HEK293 (cell line): ENCODE measurements at regions not wholly inside any gene's neighbourhood (a gene's known extent, or its start where the extent isn't known, plus 50 kb on each side); places are given as distances from the start of the nearest gene placed in this dataset.

Experiments used
- CTCF ChIP-seq: fragments of 450-650 bp; formaldehyde crosslinking; IDR thresholded peaks from 2 replicates; pipeline ENCODE4 v1.5.1; 2016; ENCODE audit warnings: missing biosample characterization, missing genetic modification characterization
- HIC1 ChIP-seq: fragments of 450-650 bp; formaldehyde crosslinking; IDR thresholded peaks from 2 replicates; pipeline ENCODE4 v1.5.1; 2016; ENCODE audit warnings: missing biosample characterization, missing genetic modification characterization
- HOXD13 ChIP-seq: sonication (generic); formaldehyde crosslinking; IDR thresholded peaks from 2 replicates; pipeline ENCODE4 v1.8.0; 2022; ENCODE audit warnings: missing genetic modification reagents, borderline replicate concordance
- PRDM1 ChIP-seq: fragments of 450-650 bp; formaldehyde crosslinking; IDR thresholded peaks from 2 replicates; pipeline ENCODE4; 2016; ENCODE audit warnings: missing biosample characterization, missing genetic modification characterization
- SETDB1 ChIP-seq: IDR thresholded peaks from one replicate; pipeline ENCODE4 v1.6.1; 2017; ENCODE audit warnings: mild to moderate bottlenecking, low read length, moderate library complexity, mixed read lengths; ENCODE audit not compliant: insufficient read length
- TCF7L2 ChIP-seq: IDR thresholded peaks from 2 replicates; pipeline ENCODE4 v1.6.1; 2011; ENCODE audit warnings: low read depth, mild to moderate bottlenecking, inconsistent platforms, low read length, moderate library complexity, borderline replicate concordance
- WT1 ChIP-seq: fragments of 450-650 bp; formaldehyde crosslinking; IDR thresholded peaks from 2 replicates; pipeline ENCODE4 v1.5.1; 2016; ENCODE audit warnings: missing biosample characterization, missing genetic modification characterization
- YY1 ChIP-seq: fragments of 450-650 bp; formaldehyde crosslinking; IDR thresholded peaks from 2 replicates; pipeline ENCODE4 v1.5.1; 2018; ENCODE audit warnings: missing biosample characterization, missing genetic modification characterization
- ZBTB8A ChIP-seq: fragments of 450-650 bp; formaldehyde crosslinking; IDR thresholded peaks from 2 replicates; pipeline ENCODE4 v1.5.1; 2016; ENCODE audit warnings: missing biosample characterization, missing genetic modification characterization
- ZNF112 ChIP-seq: fragments of 450-650 bp; formaldehyde crosslinking; IDR thresholded peaks from 2 replicates; pipeline ENCODE4 v1.5.0; 2017; ENCODE audit warnings: missing biosample characterization, missing genetic modification characterization
- ZNF140 ChIP-seq: fragments of 450-650 bp; formaldehyde crosslinking; IDR thresholded peaks from 2 replicates; pipeline ENCODE4 v1.5.1; 2016; ENCODE audit warnings: missing biosample characterization, missing genetic modification characterization
- ZNF169 ChIP-seq: fragments of 450-650 bp; formaldehyde crosslinking; IDR thresholded peaks from 2 replicates; pipeline ENCODE4 v1.5.1; 2016; ENCODE audit warnings: missing biosample characterization, missing genetic modification characterization
- ZNF18 ChIP-seq: fragments of 450-650 bp; formaldehyde crosslinking; IDR thresholded peaks from 2 replicates; pipeline ENCODE4 v1.5.1; 2016; ENCODE audit warnings: missing biosample characterization, missing genetic modification characterization
- ZNF184 ChIP-seq: fragments of 450-650 bp; IDR thresholded peaks from 2 replicates; pipeline ENCODE4 v1.5.1; 2018; ENCODE audit warnings: missing biosample characterization, mild to moderate bottlenecking, missing genetic modification characterization
- ZNF19 ChIP-seq: fragments of 450-650 bp; formaldehyde crosslinking; IDR thresholded peaks from 2 replicates; pipeline ENCODE4; 2016; ENCODE audit warnings: missing biosample characterization, missing genetic modification characterization, low read depth
- ZNF48 ChIP-seq: fragments of 450-650 bp; formaldehyde crosslinking; IDR thresholded peaks from 2 replicates; pipeline ENCODE4 v1.5.1; 2016; ENCODE audit warnings: missing biosample characterization, missing genetic modification characterization
- ZNF530 ChIP-seq: fragments of 450-650 bp; formaldehyde crosslinking; IDR thresholded peaks from 2 replicates; pipeline ENCODE4 v1.5.1; 2016; ENCODE audit warnings: low read depth, missing biosample characterization, missing genetic modification characterization
- ZNF549 ChIP-seq: fragments of 450-650 bp; IDR thresholded peaks from 2 replicates; pipeline ENCODE4 v1.5.1; 2018; ENCODE audit warnings: missing biosample characterization, missing genetic modification characterization, mild to moderate bottlenecking, inconsistent platforms, moderate library complexity
- ZNF560 ChIP-seq: fragments of 450-650 bp; formaldehyde crosslinking; IDR thresholded peaks from 2 replicates; pipeline ENCODE4 v1.5.1; 2017; ENCODE audit warnings: missing biosample characterization, missing genetic modification characterization, borderline replicate concordance
- ZNF561 ChIP-seq: fragments of 450-650 bp; IDR thresholded peaks from 2 replicates; pipeline ENCODE4 v1.5.1; 2018; ENCODE audit warnings: missing biosample characterization, missing genetic modification characterization, borderline replicate concordance
- ZNF664 ChIP-seq: fragments of 450-650 bp; formaldehyde crosslinking; IDR thresholded peaks from 2 replicates; pipeline ENCODE4 v1.5.1; 2016; ENCODE audit warnings: missing biosample characterization, missing genetic modification characterization
- ZNF670 ChIP-seq: fragments of 450-650 bp; formaldehyde crosslinking; IDR thresholded peaks from 2 replicates; pipeline ENCODE4 v1.5.1; 2016; ENCODE audit warnings: missing biosample characterization, missing genetic modification characterization, low read depth
- ZNF843 ChIP-seq: fragments of 450-650 bp; formaldehyde crosslinking; IDR thresholded peaks from 2 replicates; pipeline ENCODE4 v1.5.1; 2016; ENCODE audit warnings: missing biosample characterization, missing genetic modification characterization
- TF ChIP-seq, protein P1 (sequence below): fragments of 450-650 bp; formaldehyde crosslinking; IDR thresholded peaks from 2 replicates; pipeline ENCODE4 v1.5.1; 2016; ENCODE audit warnings: missing biosample characterization, missing genetic modification characterization
- TF ChIP-seq, protein P2 (sequence below): fragments of 450-650 bp; formaldehyde crosslinking; IDR thresholded peaks from 2 replicates; pipeline ENCODE4 v1.5.1; 2016; ENCODE audit warnings: missing biosample characterization, missing genetic modification characterization
- TF ChIP-seq, protein P3 (sequence below): fragments of 450-650 bp; formaldehyde crosslinking; conservative IDR thresholded peaks from 2 replicates; pipeline ENCODE4 v1.5.1; 2016; ENCODE audit warnings: low read depth, missing biosample characterization, missing genetic modification characterization

DNA sequence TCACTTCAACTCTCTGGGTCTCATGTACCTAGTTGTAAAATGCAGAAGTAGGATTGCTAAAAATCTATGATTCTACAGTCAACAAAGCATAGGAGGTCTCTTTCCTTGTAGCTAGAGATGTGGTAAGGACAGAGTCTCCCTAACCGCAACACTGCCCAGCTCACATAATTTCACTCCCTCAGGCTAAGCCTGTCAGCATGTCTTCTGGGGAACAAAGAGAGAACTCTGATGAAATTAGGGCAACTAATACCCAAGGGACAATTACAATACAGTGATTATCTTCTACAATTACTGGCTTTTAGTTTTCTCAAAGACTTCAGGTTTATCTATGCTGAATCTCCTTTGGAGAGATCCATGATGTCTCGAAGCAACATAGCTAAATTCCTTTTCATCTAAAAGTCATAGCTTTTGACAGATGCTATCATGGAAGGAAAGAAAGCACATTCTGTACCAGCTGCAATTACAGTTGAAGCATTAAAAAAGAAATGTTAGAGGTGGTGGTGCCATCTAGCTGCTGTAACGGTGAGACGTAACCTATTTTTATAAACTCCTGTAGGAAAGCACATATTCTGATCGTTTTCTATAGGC is 141.1 kb upstream of the TARS1 start (continued):
- TF ChIP-seq ZNF530 (tag by site-specific recombination) (no peak), CTCF (tag by site-specific recombination) (peak; percentile 52), HIC1 (tag by site-specific recombination) (no peak), ZNF184 (tag by site-specific recombination) (no peak), TCF7L2 (peak; percentile 76; the same call in 1 of the 2 replicates), WT1 (tag by site-specific recombination) (no peak), ZNF48 (tag by site-specific recombination) (no peak), ZNF18 (no peak), ZNF112 (no peak), ZNF560 (no peak), HOXD13 (CRISPR knock-in tag) (no peak), SETDB1 (no peak), YY1 (no peak), ZNF664 (tag by site-specific recombination) (no peak), ZBTB8A (tag by site-specific recombination) (no peak), ZNF140 (tag by site-specific recombination) (no peak), ZNF19 (no peak), PRDM1 (tag by site-specific recombination) (no peak), ZNF549 (no peak), ZNF561 (tag by site-specific recombination) (peak; percentile 77; the same call in 1 of the 2 replicates), ZNF843 (tag by site-specific recombination) (peak; percentile 70), ZNF169 (tag by site-specific recombination) (no peak), ZNF670 (tag by site-specific recombination) (no peak)
- TF ChIP-seq, protein P1, sequence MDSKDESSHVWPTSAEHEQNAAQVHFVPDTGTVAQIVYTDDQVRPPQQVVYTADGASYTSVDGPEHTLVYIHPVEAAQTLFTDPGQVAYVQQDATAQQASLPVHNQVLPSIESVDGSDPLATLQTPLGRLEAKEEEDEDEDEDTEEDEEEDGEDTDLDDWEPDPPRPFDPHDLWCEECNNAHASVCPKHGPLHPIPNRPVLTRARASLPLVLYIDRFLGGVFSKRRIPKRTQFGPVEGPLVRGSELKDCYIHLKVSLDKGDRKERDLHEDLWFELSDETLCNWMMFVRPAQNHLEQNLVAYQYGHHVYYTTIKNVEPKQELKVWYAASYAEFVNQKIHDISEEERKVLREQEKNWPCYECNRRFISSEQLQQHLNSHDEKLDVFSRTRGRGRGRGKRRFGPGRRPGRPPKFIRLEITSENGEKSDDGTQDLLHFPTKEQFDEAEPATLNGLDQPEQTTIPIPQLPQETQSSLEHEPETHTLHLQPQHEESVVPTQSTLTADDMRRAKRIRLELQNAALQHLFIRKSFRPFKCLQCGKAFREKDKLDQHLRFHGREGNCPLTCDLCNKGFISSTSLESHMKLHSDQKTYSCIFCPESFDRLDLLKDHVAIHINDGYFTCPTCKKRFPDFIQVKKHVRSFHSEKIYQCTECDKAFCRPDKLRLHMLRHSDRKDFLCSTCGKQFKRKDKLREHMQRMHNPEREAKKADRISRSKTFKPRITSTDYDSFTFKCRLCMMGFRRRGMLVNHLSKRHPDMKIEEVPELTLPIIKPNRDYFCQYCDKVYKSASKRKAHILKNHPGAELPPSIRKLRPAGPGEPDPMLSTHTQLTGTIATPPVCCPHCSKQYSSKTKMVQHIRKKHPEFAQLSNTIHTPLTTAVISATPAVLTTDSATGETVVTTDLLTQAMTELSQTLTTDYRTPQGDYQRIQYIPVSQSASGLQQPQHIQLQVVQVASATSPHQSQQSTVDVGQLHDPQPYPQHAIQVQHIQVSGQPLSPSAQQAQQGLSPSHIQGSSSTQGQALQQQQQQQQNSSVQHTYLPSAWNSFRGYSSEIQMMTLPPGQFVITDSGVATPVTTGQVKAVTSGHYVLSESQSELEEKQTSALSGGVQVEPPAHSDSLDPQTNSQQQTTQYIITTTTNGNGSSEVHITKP (tag by site-specific recombination), result no peak
- TF ChIP-seq, protein P2, sequence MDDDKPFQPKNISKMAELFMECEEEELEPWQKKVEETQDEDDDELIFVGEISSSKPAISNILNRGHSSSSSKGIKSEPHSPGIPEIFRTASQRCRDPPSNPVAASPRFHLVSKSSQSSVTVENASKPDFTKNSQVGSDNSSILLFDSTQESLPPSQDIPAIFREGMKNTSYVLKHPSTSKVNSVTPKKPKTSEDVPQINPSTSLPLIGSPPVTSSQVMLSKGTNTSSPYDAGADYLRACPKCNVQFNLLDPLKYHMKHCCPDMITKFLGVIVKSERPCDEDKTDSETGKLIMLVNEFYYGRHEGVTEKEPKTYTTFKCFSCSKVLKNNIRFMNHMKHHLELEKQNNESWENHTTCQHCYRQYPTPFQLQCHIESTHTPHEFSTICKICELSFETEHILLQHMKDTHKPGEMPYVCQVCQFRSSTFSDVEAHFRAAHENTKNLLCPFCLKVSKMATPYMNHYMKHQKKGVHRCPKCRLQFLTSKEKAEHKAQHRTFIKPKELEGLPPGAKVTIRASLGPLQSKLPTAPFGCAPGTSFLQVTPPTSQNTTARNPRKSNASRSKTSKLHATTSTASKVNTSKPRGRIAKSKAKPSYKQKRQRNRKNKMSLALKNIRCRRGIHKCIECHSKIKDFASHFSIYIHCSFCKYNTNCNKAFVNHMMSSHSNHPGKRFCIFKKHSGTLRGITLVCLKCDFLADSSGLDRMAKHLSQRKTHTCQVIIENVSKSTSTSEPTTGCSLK (tag by site-specific recombination), result no peak
- TF ChIP-seq, protein P3, sequence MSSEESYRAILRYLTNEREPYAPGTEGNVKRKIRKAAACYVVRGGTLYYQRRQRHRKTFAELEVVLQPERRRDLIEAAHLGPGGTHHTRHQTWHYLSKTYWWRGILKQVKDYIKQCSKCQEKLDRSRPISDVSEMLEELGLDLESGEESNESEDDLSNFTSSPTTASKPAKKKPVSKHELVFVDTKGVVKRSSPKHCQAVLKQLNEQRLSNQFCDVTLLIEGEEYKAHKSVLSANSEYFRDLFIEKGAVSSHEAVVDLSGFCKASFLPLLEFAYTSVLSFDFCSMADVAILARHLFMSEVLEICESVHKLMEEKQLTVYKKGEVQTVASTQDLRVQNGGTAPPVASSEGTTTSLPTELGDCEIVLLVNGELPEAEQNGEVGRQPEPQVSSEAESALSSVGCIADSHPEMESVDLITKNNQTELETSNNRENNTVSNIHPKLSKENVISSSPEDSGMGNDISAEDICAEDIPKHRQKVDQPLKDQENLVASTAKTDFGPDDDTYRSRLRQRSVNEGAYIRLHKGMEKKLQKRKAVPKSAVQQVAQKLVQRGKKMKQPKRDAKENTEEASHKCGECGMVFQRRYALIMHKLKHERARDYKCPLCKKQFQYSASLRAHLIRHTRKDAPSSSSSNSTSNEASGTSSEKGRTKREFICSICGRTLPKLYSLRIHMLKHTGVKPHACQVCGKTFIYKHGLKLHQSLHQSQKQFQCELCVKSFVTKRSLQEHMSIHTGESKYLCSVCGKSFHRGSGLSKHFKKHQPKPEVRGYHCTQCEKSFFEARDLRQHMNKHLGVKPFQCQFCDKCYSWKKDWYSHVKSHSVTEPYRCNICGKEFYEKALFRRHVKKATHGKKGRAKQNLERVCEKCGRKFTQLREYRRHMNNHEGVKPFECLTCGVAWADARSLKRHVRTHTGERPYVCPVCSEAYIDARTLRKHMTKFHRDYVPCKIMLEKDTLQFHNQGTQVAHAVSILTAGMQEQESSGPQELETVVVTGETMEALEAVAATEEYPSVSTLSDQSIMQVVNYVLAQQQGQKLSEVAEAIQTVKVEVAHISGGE (tag by site-specific recombination), result no peak
